Lower leg skin (tissue), 3 donors: ENCODE measurements at regions not wholly inside any gene's neighbourhood (a gene's known extent, or its start where the extent isn't known, plus 50 kb on each side); places are given as distances from the start of the nearest gene placed in this dataset.

Experiments used
- POLR2A ChIP-seq, 2 donors: fragments of 450-650 bp; IDR thresholded peaks; one replicate each; pipeline ENCODE4 v1.6.1; 2016 to 2017; ENCODE audit warnings: antibody characterized with exemption in 2 of 2, mild to moderate bottlenecking in 1 of 2, moderate library complexity in 1 of 2
- TF ChIP-seq, protein P1 (sequence below), 3 donors: fragments of 450-650 bp; IDR thresholded peaks; one replicate each; pipeline ENCODE4 v1.5.1; 2016; ENCODE audit warnings: antibody characterized with exemption in 3 of 3, mild to moderate bottlenecking in 3 of 3, moderate library complexity in 2 of 3

DNA sequence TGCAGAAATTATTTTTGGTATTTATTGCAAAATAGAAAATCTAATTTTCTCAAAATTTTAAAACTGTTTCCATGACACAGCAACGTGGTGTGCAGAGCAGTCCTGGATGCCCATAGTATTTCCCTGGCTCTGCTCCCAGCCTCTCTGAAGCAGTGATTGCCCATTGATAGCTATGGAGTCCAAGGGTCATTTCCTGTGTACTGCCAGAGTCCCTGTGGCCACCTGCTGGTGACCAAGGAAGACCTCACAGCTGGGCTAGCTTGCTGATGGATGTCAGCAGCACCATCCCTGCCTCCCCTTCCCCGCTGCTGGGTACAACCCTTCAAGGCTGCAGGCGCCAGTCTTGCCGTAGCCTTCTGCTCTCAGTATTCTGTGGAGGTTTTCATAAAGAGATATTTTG lies 184.1 kb downstream of the DIRAS2 start:
- no peak for TF ChIP-seq POLR2A (IDR thresholded peaks at IDR 0.05)
- TF ChIP-seq, protein P1, sequence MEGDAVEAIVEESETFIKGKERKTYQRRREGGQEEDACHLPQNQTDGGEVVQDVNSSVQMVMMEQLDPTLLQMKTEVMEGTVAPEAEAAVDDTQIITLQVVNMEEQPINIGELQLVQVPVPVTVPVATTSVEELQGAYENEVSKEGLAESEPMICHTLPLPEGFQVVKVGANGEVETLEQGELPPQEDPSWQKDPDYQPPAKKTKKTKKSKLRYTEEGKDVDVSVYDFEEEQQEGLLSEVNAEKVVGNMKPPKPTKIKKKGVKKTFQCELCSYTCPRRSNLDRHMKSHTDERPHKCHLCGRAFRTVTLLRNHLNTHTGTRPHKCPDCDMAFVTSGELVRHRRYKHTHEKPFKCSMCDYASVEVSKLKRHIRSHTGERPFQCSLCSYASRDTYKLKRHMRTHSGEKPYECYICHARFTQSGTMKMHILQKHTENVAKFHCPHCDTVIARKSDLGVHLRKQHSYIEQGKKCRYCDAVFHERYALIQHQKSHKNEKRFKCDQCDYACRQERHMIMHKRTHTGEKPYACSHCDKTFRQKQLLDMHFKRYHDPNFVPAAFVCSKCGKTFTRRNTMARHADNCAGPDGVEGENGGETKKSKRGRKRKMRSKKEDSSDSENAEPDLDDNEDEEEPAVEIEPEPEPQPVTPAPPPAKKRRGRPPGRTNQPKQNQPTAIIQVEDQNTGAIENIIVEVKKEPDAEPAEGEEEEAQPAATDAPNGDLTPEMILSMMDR (IDR thresholded peaks at IDR 0.05): no peak
